ENCODE measurements at regions not wholly inside any gene's neighbourhood (a gene's known extent, or its start where the extent isn't known, plus 50 kb on each side); places are given as distances from the start of the nearest gene placed in this dataset.
"Not testable (repeated sequence)": the region's sequence is repeated elsewhere in the genome, so short reads cannot be mapped to it uniquely, and the experiment has no call there.

- H3K4me3 ChIP-seq (ENCODE audit: control insufficient read depth, low read depth, low read length): no peak overlapping the region
- TF ChIP-seq CTCF (IDR thresholded peaks at IDR 0.05; ENCODE audit: control insufficient read depth, insufficient read depth, low read depth, low read length, missing control alignments): no peak
- no peak for DNase-seq (ENCODE audit: low read depth)
Measured at GRCh38 chr2:48088994-48089393, 182.7 kb upstream of the FBXO11 start.

GRCh38 chr2:48089644-48090043 lies 183.3 kb upstream of the FBXO11 start:
- no peak for DNase-seq (ENCODE audit: low read depth)
- no peak for TF ChIP-seq CTCF (IDR thresholded peaks at IDR 0.05; ENCODE audit: control insufficient read depth, insufficient read depth, low read depth, low read length, missing control alignments)
- H3K4me3 ChIP-seq (ENCODE audit: control insufficient read depth, low read depth, low read length): no peak overlapping the region

DNA sequence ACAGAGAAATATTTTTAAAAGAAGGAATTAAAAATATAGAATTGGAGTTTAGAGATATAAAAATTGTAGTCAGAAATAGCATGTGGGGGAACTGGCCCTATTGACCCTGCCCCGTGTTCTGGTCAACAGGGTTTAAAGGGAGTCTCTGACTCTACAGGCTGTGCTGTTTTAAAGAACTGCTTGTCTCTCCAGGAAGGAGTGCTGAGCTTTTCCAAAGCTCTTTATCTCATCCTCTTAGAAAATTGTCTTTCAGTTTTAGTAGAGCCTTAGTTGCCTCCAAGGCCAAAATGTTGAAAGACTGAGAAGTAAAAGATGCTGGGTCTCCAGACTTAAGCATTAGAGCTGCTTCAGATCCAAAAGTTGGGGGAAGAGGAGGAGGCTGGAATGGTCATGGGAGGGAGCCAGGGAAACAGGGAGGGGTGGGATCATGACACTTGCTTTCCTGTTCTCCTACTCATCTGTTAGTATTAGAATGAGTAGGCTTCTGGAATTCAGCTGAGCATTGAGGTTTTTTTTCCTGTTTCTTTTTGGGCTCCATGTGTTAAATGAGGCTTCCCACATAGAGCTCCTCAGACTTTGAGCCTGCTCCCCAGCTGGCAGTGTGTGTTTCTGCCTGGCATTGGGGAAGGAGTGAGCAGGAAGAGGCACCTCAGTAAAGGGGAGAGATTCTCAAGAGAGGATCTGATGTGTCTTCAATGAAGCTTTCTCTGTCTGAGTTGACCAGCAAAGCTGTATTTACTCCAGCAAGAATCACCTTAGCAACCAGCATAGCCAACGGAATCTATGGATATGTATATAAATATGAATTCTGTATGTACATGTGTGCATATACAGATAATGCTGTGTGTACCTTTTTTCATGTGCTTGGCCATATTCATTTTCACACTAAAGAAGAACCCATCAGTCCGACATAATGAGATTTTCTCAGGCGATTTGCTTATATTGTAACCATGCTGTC lies 186.8 kb upstream of the FBXO11 start:
- DNase-seq (ENCODE audit: low read depth): no peak
- no peak for TF ChIP-seq CTCF (IDR thresholded peaks at IDR 0.05; ENCODE audit: control insufficient read depth, insufficient read depth, low read depth, low read length, missing control alignments)
- no peak overlapping the region for H3K4me3 ChIP-seq (ENCODE audit: control insufficient read depth, low read depth, low read length)

GRCh38 chr2:48096765-48097164 lies 190.5 kb upstream of the FBXO11 start:
- not testable (repeated sequence) for DNase-seq (ENCODE audit: low read depth); H3K4me3 ChIP-seq (ENCODE audit: control insufficient read depth, low read depth, low read length)

DNA sequence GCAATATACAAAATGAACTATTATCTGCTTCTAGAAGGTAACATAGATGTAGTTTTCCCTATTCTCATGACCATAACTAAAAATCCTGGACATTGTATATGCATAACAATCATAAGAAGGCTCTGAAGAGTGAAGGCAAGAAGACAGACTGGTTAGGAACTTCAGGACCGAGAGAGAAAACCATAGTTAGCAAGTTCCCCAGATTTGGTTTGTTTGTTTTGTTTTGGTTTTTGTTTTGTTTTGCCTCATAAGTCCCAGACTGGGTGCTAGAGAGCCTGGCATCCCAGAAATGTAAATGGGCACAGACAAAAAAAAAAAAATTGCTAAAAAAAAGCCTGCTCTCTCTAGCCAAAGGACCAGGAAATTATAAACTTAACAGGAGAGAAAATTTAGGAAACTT lies 192.2 kb upstream of the FBXO11 start:
- no peak overlapping the region for H3K4me3 ChIP-seq (ENCODE audit: control insufficient read depth, low read depth, low read length)
- no peak for TF ChIP-seq CTCF (IDR thresholded peaks at IDR 0.05; ENCODE audit: control insufficient read depth, insufficient read depth, low read depth, low read length, missing control alignments)
- no peak for DNase-seq (ENCODE audit: low read depth)

DNA sequence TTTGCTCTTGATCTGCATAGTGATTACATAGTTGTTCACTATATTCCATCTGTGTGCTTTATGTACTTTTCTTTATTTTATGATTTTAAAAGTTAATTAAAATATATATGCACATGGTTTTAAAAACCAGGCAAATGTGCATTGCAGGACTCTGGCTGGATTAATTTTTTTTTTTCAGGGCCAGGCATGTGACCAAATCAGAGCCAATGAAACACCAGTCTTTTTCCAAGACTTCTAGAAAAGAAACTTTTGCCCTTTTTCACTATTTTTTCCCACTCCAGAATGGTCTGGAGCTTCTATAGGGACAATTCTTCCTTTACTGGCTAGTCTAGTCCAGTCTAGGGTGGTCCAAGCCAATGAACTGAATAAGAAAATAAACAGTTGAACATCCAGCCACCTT lies 198.1 kb upstream of the FBXO11 start:
- TF ChIP-seq CTCF (IDR thresholded peaks at IDR 0.05; ENCODE audit: control insufficient read depth, insufficient read depth, low read depth, low read length, missing control alignments): no peak
- DNase-seq (ENCODE audit: low read depth): no peak
- no peak overlapping the region for H3K4me3 ChIP-seq (ENCODE audit: control insufficient read depth, low read depth, low read length)

- TF ChIP-seq CTCF (IDR thresholded peaks at IDR 0.05; ENCODE audit: control insufficient read depth, insufficient read depth, low read depth, low read length, missing control alignments): no peak
- H3K4me3 ChIP-seq (ENCODE audit: control insufficient read depth, low read depth, low read length): no peak overlapping the region
- DNase-seq (ENCODE audit: low read depth): no peak
Measured at GRCh38 chr2:48105848-48106247, 199.6 kb upstream of the FBXO11 start.

All from AG09309 (cell line).